K562 (cell line): ENCODE measurements at regions not wholly inside any gene's neighbourhood (a gene's known extent, or its start where the extent isn't known, plus 50 kb on each side); places are given as distances from the start of the nearest gene placed in this dataset.
A peak's percentile ranks its signal among the peaks of the same experiment; 100 is the strongest.
"Not testable (repeated sequence)": the region's sequence is repeated elsewhere in the genome, so short reads cannot be mapped to it uniquely, and the experiment has no call there.

Source experiments
- ATAC-seq: fragments of 200-7000 bp; cut with Tn5 transposase; 3 replicates; pipeline ENCODE4 v1.9.1; 2020; ENCODE audit warnings: moderate library complexity
- BruUV-seq: library from RNA; stranded (reverse); fragments of 400-500 nt; replicated peaks from 2 replicates; lab custom pipeline; 2021; lab: Mats Ljungman, UMichigan
- CTCF ChIA-PET: fragments of 300-600 bp; formaldehyde crosslinking; extraction: SDS; loops from one replicate; lab custom pipeline; 2021; ENCODE audit warnings: low intra/inter-chr PET ratio; lab: Yijun Ruan, JAX
- POLR2A ChIA-PET: fragments of 300-600, 350-650 bp; sonication (Branson Sonifier 250); formaldehyde crosslinking; extraction: SDS; loops from one replicate; lab custom pipeline; 2021; ENCODE audit warnings: antibody characterized with exemption, inconsistent platforms; lab: Yijun Ruan, JAX
- DNase-seq, 4 experiments: peaks; one replicate each; pipeline versions ENCODE4 v3.0.0 to v3.0.0-alpha.2; 2011 to 2018; ENCODE audit warnings: low spot score in 3 of 4, mixed read lengths in 3 of 4; ENCODE audit errors: extremely low read depth in 1 of 4
- FAIRE-seq: peaks from 2 replicates; lab custom pipeline; 2011; peaks lifted over from hg19 to GRCh38; lab: Jason Lieb, UNC
- H2AFZ ChIP-seq: 2 replicates; pipeline ENCODE4 v1.6.0; 2011; ENCODE audit warnings: low read depth, low read length, control low read depth, inconsistent platforms
- H3K27ac ChIP-seq: fragments of 200-600 bp; 3 replicates; pipeline ENCODE4 v1.8.0; 2011; ENCODE audit warnings: low read depth, mild to moderate bottlenecking, control low read depth, inconsistent platforms, low read length, moderate library complexity, mixed read lengths; ENCODE audit errors: extremely low read depth
- H3K27me3 ChIP-seq, 2 experiments: fragments of 300-600 bp in 1 of 2; 2 replicates in 1 of 2; 3 replicates in 1 of 2; pipeline versions ENCODE4 v1.6.0 to v1.8.0; 2011; ENCODE audit warnings: inconsistent platforms in 2 of 2, low read length in 2 of 2, mild to moderate bottlenecking in 1 of 2, mixed read lengths in 1 of 2, moderate library complexity in 1 of 2; ENCODE audit not compliant: control insufficient read depth in 2 of 2, insufficient read depth in 2 of 2
- H3K36me3 ChIP-seq: fragments of 300-600 bp; 3 replicates; pipeline ENCODE4 v1.8.0; 2011; ENCODE audit warnings: mild to moderate bottlenecking, low read length, inconsistent platforms; ENCODE audit not compliant: control insufficient read depth, insufficient read depth
- H3K4me1 ChIP-seq, 2 experiments: fragments of 200-600 bp in 1 of 2; replicated peaks in 1 of 2; 2 replicates in 1 of 2; 3 replicates in 1 of 2; pipeline versions ENCODE4 v1.5.1 to v1.8.0; 2011; ENCODE audit warnings: inconsistent platforms in 2 of 2, low read length in 2 of 2, mild to moderate bottlenecking in 1 of 2, mixed read lengths in 1 of 2, moderate library complexity in 1 of 2; ENCODE audit not compliant: control insufficient read depth in 2 of 2, insufficient read depth in 2 of 2
- H3K4me2 ChIP-seq: 2 replicates; pipeline ENCODE4 v1.6.1; 2011; ENCODE audit warnings: low read length, control low read depth, inconsistent platforms, mixed read lengths; ENCODE audit not compliant: insufficient read depth
- H3K4me3 ChIP-seq: fragments of 200-600 bp; sonication (generic), shearing (Covaris generic); 2 replicates; pipeline ENCODE4 v1.5.1; 2016; ENCODE audit warnings: control low read depth, inconsistent platforms
- H3K79me2 ChIP-seq: fragments of 200-600 bp; 3 replicates; pipeline ENCODE4 v1.8.0; 2011; ENCODE audit warnings: low read length, inconsistent platforms; ENCODE audit not compliant: control insufficient read depth, insufficient read depth
- H3K9ac ChIP-seq, 2 experiments: 2 replicates each; pipeline versions ENCODE4 v1.6.0 to v1.6.1; 2011; ENCODE audit warnings: low read depth in 2 of 2, low read length in 2 of 2, control low read depth in 1 of 2, inconsistent platforms in 1 of 2, mild to moderate bottlenecking in 1 of 2, mixed read lengths in 1 of 2; ENCODE audit not compliant: insufficient read depth in 1 of 2
- H3K9me1 ChIP-seq: one replicate; pipeline ENCODE4 v1.6.0; 2011; ENCODE audit warnings: inconsistent platforms, mild to moderate bottlenecking, low read length, moderate library complexity; ENCODE audit not compliant: control insufficient read depth, insufficient read depth
- H3K9me3 ChIP-seq: replicated peaks from 2 replicates; pipeline ENCODE4 v1.5.1; 2011; ENCODE audit warnings: low read depth, low read length, inconsistent platforms; ENCODE audit not compliant: control insufficient read depth, insufficient read depth
- H4K20me1 ChIP-seq: replicated peaks from 2 replicates; pipeline ENCODE4 v1.6.1; 2011; ENCODE audit warnings: low read length, inconsistent platforms, mixed read lengths; ENCODE audit not compliant: control insufficient read depth, insufficient read depth
- CEBPB ChIP-seq: fragments of 450-650 bp; IDR thresholded peaks from 2 replicates; pipeline ENCODE4 v1.6.1; 2016; ENCODE audit warnings: missing genetic modification characterization, missing compliant biosample characterization
- CEBPG ChIP-seq, 3 experiments: fragments of 200-800 bp in 1 of 3; sonication (Bioruptor generic) in 1 of 3; sonication (generic) in 1 of 3; formaldehyde crosslinking in 1 of 3; IDR thresholded peaks in 2 of 3; conservative IDR thresholded peaks in 1 of 3; 2 replicates each; pipeline versions ENCODE4 v1.6.1 to v1.8.0; 2016 to 2022; ENCODE audit warnings: missing compliant biosample characterization in 2 of 3, missing genetic modification characterization in 2 of 3, mild to moderate bottlenecking in 1 of 3, missing genetic modification reagents in 1 of 3
- TSC22D4 ChIP-seq: fragments of 450-650 bp; IDR thresholded peaks from 2 replicates; pipeline ENCODE4 v1.6.1; 2016; ENCODE audit warnings: missing genetic modification characterization, missing biosample characterization, control low read depth
- ZNF146 ChIP-seq: IDR thresholded peaks from one replicate; pipeline ENCODE4 v1.6.1; 2018; ENCODE audit warnings: missing compliant biosample characterization; ENCODE audit not compliant: unreplicated experiment
- WGBS: fragments of 100-300 bp; shearing (Covaris generic); methylation state at CpG from one replicate; pipeline ENCODE4 v1.1.6; 2016; ENCODE audit warnings: low coverage, mixed read lengths; ENCODE audit not compliant: insufficient coverage; ENCODE audit errors: missing lambda C conversion rate; 5-methylcytosine and 5-hydroxymethylcytosine counted together
- in situ Hi-C: fragments of 300-500 bp; cut with MboI; formaldehyde crosslinking; loops from 4 replicates; pipeline ENCODE4 v1.15.0; 2018; ENCODE audit warnings: inconsistent platforms, mixed read lengths
- intact Hi-C: fragments of 100-400 bp; cut with micrococcal nuclease; formaldehyde crosslinking; loops from 2 replicates; pipeline ENCODE4 v1.14.2; 2022

DNA sequence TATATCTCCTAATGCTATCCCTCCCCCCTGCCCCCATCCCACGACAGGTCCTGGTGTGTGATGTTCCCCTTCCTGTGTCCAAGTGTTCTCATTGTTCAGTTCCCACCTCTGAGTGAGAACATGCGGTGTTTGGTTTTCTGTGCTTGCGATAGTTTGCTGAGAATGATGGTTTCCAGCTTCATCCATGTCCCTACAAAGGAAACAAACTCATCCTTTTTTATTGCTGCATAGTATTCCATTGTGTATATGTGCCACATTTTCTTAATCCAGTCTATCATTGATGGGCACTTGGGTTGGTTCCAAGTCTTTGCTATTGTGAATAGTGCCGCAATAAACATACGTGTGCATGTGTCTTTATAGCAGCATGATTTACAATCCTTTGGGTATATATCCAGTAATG is 146.9 kb downstream of the LYPLAL1 start:
- POLR2A ChIA-PET, H4K20me1 ChIP-seq, BruUV-seq, H3K4me1 ChIP-seq, H3K27me3 ChIP-seq, DNase-seq, H3K4me2 ChIP-seq, H3K4me3 ChIP-seq, H3K27ac ChIP-seq, H3K9ac ChIP-seq, H3K79me2 ChIP-seq, FAIRE-seq, ATAC-seq, intact Hi-C loops, in situ Hi-C loops, H3K9me1 ChIP-seq, H3K9me3 ChIP-seq, H2AFZ ChIP-seq, CTCF ChIA-PET, H3K36me3 ChIP-seq: not testable (repeated sequence)
- peak; percentile 50 for TF ChIP-seq ZNF146
- 3% methylated on average over 3 of the region's 5 CpGs for WGBS

DNA sequence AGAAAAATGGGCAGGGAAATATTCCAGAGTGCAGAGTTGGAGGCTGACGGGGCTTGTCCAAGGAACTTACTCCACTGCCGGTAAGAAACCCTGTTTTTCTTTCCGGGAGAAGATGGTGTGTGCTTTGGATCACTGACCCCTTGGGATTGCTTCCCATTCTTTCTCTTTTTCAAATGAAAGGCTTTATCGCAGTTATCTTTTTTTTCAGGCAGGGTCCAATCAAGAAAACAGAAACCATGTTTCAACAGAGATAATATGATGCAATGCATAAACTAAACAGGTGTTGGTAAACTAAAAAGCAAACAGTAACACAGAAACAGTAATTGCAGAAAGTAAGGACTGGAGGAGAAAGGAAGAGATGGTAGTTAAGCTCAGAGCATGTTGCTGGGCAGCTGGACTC is 145.1 kb downstream of the LYPLAL1 start:
- in situ Hi-C loops = no loop called here

More for the DNA sequence above, 145.1 kb downstream of the LYPLAL1 start:
- no peak for FAIRE-seq
- no peaks in the 10 kb centered on the region for H4K20me1 ChIP-seq
- no peak overlapping the region for H2AFZ ChIP-seq
- H3K4me1 ChIP-seq = no peaks in the 10 kb centered on the region
- POLR2A ChIA-PET = no interaction called here
- no peaks in the 10 kb centered on the region for H3K36me3 ChIP-seq
- H3K27ac ChIP-seq = no peak overlapping the region
- no peaks in the 10 kb centered on the region for H3K9me1 ChIP-seq
- no peak for TF ChIP-seq TSC22D4 (tag)
- peak; percentile 14; the same call in 1 of the 2 replicates for TF ChIP-seq CEBPB (tag)
- TF ChIP-seq CEBPG (CRISPR knock-in tag; IDR thresholded peaks at IDR 0.05) = no peak
- TF ChIP-seq CEBPG (tag; conservative IDR thresholded peaks at IDR 0.05 in 1 of 2, IDR thresholded peaks at IDR 0.05 in 1 of 2) = peak in 1 of 2 experiments; percentile 55; a peak in 1 of 4 replicates
- H3K4me2 ChIP-seq = no peak overlapping the region
- ATAC-seq = no peak
- no peaks in the 10 kb centered on the region for H3K27me3 ChIP-seq
- no TSS peak for BruUV-seq
- no peak for DNase-seq
- no peak overlapping the region for H3K4me3 ChIP-seq
- intact Hi-C loops = no loop called here
- no peaks in the 10 kb centered on the region for H3K79me2 ChIP-seq
- H3K9me3 ChIP-seq = no peaks in the 10 kb centered on the region
- WGBS = 0% methylated on average over 4 of the region's 4 CpGs
- CTCF ChIA-PET = no interaction called here
- no peak overlapping the region for H3K9ac ChIP-seq
